ENCODE measurements at regions not wholly inside any gene's neighbourhood (a gene's known extent, or its start where the extent isn't known, plus 50 kb on each side); places are given as distances from the start of the nearest gene placed in this dataset.

- no peak for TF ChIP-seq CTCF (IDR thresholded peaks at IDR 0.05)
- TF ChIP-seq USF2 (CRISPR knock-in tag; IDR thresholded peaks at IDR 0.05), result no peak
- no peak for TF ChIP-seq ZNF232 (CRISPR knock-in tag; IDR thresholded peaks at IDR 0.05)
- no peak for TF ChIP-seq SP1 (CRISPR knock-in tag; conservative IDR thresholded peaks at IDR 0.05)
- no peak for TF ChIP-seq ZMAT4 (CRISPR knock-in tag; IDR thresholded peaks at IDR 0.05)
- TF ChIP-seq JUN (CRISPR knock-in tag; IDR thresholded peaks at IDR 0.05), result no peak
- TF ChIP-seq NFATC4 (CRISPR knock-in tag; IDR thresholded peaks at IDR 0.05), result no peak
- TF ChIP-seq ATF2 (CRISPR knock-in tag; IDR thresholded peaks at IDR 0.05; ENCODE audit: borderline replicate concordance, low read depth), result no peak
- no peak for TF ChIP-seq PRRX2 (CRISPR knock-in tag; IDR thresholded peaks at IDR 0.05)
- TF ChIP-seq E2F1 (CRISPR knock-in tag; IDR thresholded peaks at IDR 0.05), result no peak
- TF ChIP-seq CDX4 (CRISPR knock-in tag; IDR thresholded peaks at IDR 0.05; ENCODE audit: borderline replicate concordance), result no peak
- TF ChIP-seq TEAD1 (CRISPR knock-in tag; IDR thresholded peaks at IDR 0.05), result no peak
Observed at GRCh38 chr1:47608296-47608875, 170.5 kb downstream of the FOXD2 start.

All from WTC11 (cell line).